SK-N-SH treated with all-trans-retinoic acid at 6 μM for 48 hours (cell line): ENCODE measurements at regions not wholly inside any gene's neighbourhood (a gene's known extent, or its start where the extent isn't known, plus 50 kb on each side); places are given as distances from the start of the nearest gene placed in this dataset.

Experiments
- ATAC-seq: fragments of 200-7000 bp; cut with Tn5 transposase; 3 replicates; pipeline ENCODE4 v1.9.1; 2020; ENCODE audit warnings: mild to moderate bottlenecking, moderate library complexity
- ARNTL ChIP-seq: fragments of 450-650 bp; formaldehyde crosslinking; IDR thresholded peaks from 2 replicates; pipeline ENCODE4 v1.5.0; 2020; ENCODE audit warnings: low read depth, mild to moderate bottlenecking, moderate library complexity, borderline replicate concordance
- BACH2 ChIP-seq: fragments of 250-450 bp; sonication (Bioruptor Pico); IDR thresholded peaks from 2 replicates; pipeline ENCODE4 v1.9.0; 2021; ENCODE audit warnings: mild to moderate bottlenecking, borderline replicate concordance
- CREB5 ChIP-seq: fragments of 250-450 bp; sonication (Bioruptor Pico); IDR thresholded peaks from 2 replicates; pipeline ENCODE4 v1.5.1; 2020; ENCODE audit warnings: low read depth, mild to moderate bottlenecking, moderate library complexity
- CSDC2 ChIP-seq: fragments of 250-450 bp; sonication (Bioruptor Pico); IDR thresholded peaks from 2 replicates; pipeline ENCODE4 v1.5.0; 2020; ENCODE audit warnings: mild to moderate bottlenecking, moderate library complexity
- ESRRG ChIP-seq: fragments of 250-450 bp; sonication (Bioruptor Pico); IDR thresholded peaks from 2 replicates; pipeline ENCODE4 v1.6.1; 2021; ENCODE audit warnings: mild to moderate bottlenecking
- GLIS3 ChIP-seq: fragments of 250-450 bp; sonication (Bioruptor Pico); IDR thresholded peaks from 2 replicates; pipeline ENCODE4 v1.5.0; 2020; ENCODE audit warnings: mild to moderate bottlenecking, moderate library complexity
- ISL1 ChIP-seq: fragments of 250-450 bp; sonication (Bioruptor Pico); IDR thresholded peaks from 2 replicates; pipeline ENCODE4 v2.1.2; 2022; ENCODE audit warnings: mild to moderate bottlenecking, moderate library complexity
- OSR1 ChIP-seq: fragments of 250-450 bp; sonication (Bioruptor Pico); IDR thresholded peaks from 2 replicates; pipeline ENCODE4 v1.8.0; 2022; ENCODE audit warnings: moderate library complexity, mild to moderate bottlenecking, inconsistent platforms
- POU6F1 ChIP-seq: fragments of 250-450 bp; sonication (Bioruptor Pico); IDR thresholded peaks from 2 replicates; pipeline ENCODE4 v1.8.0; 2021; ENCODE audit warnings: low read depth, mild to moderate bottlenecking, moderate library complexity, borderline replicate concordance
- RARB ChIP-seq: fragments of 250-450 bp; sonication (Bioruptor Pico); IDR thresholded peaks from 2 replicates; pipeline ENCODE4 v1.8.0; 2021; ENCODE audit warnings: mild to moderate bottlenecking, moderate library complexity
- SNAI2 ChIP-seq: fragments of 250-450 bp; sonication (Bioruptor Pico); IDR thresholded peaks from 2 replicates; pipeline ENCODE4 v1.5.0; 2020; ENCODE audit warnings: mild to moderate bottlenecking, moderate library complexity
- TCF4 ChIP-seq: fragments of 250-450 bp; sonication (Bioruptor Pico); IDR thresholded peaks from 2 replicates; pipeline ENCODE4 v1.8.0; 2021; ENCODE audit warnings: mild to moderate bottlenecking, moderate library complexity, borderline replicate concordance
- TOX ChIP-seq: fragments of 250-450 bp; sonication (Bioruptor Pico); IDR thresholded peaks from 2 replicates; pipeline ENCODE4 v1.8.0; 2021; ENCODE audit warnings: mild to moderate bottlenecking, moderate library complexity, borderline replicate concordance
- ZC3H10 ChIP-seq: fragments of 250-450 bp; sonication (Bioruptor Pico); IDR thresholded peaks from 2 replicates; pipeline ENCODE4 v1.5.1; 2021; ENCODE audit warnings: mild to moderate bottlenecking, moderate library complexity
- ZFP3 ChIP-seq: fragments of 250-450 bp; sonication (Bioruptor Pico); IDR thresholded peaks from 2 replicates; pipeline ENCODE4 v1.5.0; 2020; ENCODE audit warnings: mild to moderate bottlenecking, moderate library complexity
- ZFP30 ChIP-seq: fragments of 450-650 bp; formaldehyde crosslinking; IDR thresholded peaks from 2 replicates; pipeline ENCODE4 v1.5.0; 2022; ENCODE audit warnings: mild to moderate bottlenecking, moderate library complexity
- ZNF565 ChIP-seq: fragments of 450-650 bp; formaldehyde crosslinking; conservative IDR thresholded peaks from 2 replicates; pipeline ENCODE4 v1.5.0; 2020; ENCODE audit warnings: low read depth, mild to moderate bottlenecking, moderate library complexity
- ZNF70 ChIP-seq: fragments of 450-650 bp; formaldehyde crosslinking; IDR thresholded peaks from 2 replicates; pipeline ENCODE4 v1.5.0; 2020; ENCODE audit warnings: mild to moderate bottlenecking, moderate library complexity
- ZNF8 ChIP-seq: fragments of 450-650 bp; formaldehyde crosslinking; IDR thresholded peaks from 2 replicates; pipeline ENCODE4 v1.5.0; 2020; ENCODE audit warnings: mild to moderate bottlenecking, moderate library complexity
- TF ChIP-seq, protein P1 (sequence below): fragments of 250-450 bp; sonication (Bioruptor Pico); IDR thresholded peaks from 2 replicates; pipeline ENCODE4 v1.5.0; 2020; ENCODE audit warnings: mild to moderate bottlenecking, moderate library complexity
- TF ChIP-seq, protein P2 (sequence below): fragments of 250-450 bp; sonication (Bioruptor Pico); IDR thresholded peaks from 2 replicates; pipeline ENCODE4 v1.5.1; 2021; ENCODE audit warnings: mild to moderate bottlenecking, moderate library complexity
- TF ChIP-seq, protein P3 (sequence below): fragments of 250-450 bp; sonication (Bioruptor Pico); IDR thresholded peaks from 2 replicates; pipeline ENCODE4 v1.8.0; 2020; ENCODE audit warnings: mild to moderate bottlenecking, moderate library complexity, borderline replicate concordance

DNA sequence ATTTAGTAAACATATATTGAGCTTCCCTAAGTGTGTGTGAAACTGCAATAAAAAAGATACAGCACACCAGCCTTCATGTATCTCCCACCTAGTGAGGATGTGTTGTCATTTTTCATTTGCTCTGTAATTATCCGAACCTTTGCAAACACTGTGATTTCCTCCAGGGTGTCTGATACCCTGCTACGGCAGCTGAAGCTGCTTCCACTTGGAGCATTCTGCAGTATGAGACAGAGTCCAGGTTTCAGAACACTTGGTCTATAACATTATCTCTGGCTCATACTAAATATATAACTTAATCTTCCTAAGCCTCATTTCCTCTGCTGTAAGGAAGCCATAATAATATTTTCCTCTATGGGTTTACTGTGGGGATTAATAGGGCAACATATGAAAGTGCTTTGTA lies 1338.1 kb upstream of the SLC10A2 start:
- no peak for ATAC-seq
- TF ChIP-seq ARNTL (no peak), ZNF70 (no peak), ZC3H10 (CRISPR knock-in tag) (no peak), ZNF565 (CRISPR knock-in tag) (no peak), GLIS3 (no peak), BACH2 (CRISPR knock-in tag) (no peak), TOX (CRISPR knock-in tag) (no peak), ZFP3 (CRISPR knock-in tag) (no peak), RARB (CRISPR knock-in tag) (no peak), OSR1 (CRISPR knock-in tag) (no peak), CSDC2 (CRISPR knock-in tag) (no peak), ISL1 (CRISPR knock-in tag) (no peak)
- TF ChIP-seq, protein P1, sequence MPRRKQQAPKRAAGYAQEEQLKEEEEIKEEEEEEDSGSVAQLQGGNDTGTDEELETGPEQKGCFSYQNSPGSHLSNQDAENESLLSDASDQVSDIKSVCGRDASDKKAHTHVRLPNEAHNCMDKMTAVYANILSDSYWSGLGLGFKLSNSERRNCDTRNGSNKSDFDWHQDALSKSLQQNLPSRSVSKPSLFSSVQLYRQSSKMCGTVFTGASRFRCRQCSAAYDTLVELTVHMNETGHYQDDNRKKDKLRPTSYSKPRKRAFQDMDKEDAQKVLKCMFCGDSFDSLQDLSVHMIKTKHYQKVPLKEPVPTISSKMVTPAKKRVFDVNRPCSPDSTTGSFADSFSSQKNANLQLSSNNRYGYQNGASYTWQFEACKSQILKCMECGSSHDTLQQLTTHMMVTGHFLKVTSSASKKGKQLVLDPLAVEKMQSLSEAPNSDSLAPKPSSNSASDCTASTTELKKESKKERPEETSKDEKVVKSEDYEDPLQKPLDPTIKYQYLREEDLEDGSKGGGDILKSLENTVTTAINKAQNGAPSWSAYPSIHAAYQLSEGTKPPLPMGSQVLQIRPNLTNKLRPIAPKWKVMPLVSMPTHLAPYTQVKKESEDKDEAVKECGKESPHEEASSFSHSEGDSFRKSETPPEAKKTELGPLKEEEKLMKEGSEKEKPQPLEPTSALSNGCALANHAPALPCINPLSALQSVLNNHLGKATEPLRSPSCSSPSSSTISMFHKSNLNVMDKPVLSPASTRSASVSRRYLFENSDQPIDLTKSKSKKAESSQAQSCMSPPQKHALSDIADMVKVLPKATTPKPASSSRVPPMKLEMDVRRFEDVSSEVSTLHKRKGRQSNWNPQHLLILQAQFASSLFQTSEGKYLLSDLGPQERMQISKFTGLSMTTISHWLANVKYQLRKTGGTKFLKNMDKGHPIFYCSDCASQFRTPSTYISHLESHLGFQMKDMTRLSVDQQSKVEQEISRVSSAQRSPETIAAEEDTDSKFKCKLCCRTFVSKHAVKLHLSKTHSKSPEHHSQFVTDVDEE (CRISPR knock-in tag) = no peak
- TF ChIP-seq, protein P2, sequence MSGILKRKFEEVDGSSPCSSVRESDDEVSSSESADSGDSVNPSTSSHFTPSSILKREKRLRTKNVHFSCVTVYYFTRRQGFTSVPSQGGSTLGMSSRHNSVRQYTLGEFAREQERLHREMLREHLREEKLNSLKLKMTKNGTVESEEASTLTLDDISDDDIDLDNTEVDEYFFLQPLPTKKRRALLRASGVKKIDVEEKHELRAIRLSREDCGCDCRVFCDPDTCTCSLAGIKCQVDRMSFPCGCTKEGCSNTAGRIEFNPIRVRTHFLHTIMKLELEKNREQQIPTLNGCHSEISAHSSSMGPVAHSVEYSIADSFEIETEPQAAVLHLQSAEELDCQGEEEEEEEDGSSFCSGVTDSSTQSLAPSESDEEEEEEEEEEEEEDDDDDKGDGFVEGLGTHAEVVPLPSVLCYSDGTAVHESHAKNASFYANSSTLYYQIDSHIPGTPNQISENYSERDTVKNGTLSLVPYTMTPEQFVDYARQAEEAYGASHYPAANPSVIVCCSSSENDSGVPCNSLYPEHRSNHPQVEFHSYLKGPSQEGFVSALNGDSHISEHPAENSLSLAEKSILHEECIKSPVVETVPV (CRISPR knock-in tag) = no peak
- TF ChIP-seq, all 23 proteins: peak for 0

DNA sequence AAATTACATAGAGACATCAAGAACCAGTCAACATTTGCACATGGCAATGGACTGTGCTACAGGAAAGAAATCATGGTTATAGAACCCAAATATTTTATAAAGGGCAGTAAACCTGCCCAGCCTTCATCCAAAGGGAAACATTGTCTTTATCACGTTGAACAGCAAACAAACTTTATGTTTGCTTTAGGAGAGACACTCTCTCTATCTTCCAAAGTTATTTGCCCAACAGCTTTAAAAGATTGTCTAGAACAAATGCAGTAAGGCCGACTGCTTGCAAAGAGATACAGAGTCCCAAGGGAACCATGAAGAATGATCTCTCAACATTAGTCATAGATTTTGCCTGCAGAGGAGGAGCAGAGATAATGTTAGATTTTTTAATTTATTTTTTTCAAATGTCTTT lies 1323.5 kb upstream of the SLC10A2 start:
- TF ChIP-seq, protein P3, sequence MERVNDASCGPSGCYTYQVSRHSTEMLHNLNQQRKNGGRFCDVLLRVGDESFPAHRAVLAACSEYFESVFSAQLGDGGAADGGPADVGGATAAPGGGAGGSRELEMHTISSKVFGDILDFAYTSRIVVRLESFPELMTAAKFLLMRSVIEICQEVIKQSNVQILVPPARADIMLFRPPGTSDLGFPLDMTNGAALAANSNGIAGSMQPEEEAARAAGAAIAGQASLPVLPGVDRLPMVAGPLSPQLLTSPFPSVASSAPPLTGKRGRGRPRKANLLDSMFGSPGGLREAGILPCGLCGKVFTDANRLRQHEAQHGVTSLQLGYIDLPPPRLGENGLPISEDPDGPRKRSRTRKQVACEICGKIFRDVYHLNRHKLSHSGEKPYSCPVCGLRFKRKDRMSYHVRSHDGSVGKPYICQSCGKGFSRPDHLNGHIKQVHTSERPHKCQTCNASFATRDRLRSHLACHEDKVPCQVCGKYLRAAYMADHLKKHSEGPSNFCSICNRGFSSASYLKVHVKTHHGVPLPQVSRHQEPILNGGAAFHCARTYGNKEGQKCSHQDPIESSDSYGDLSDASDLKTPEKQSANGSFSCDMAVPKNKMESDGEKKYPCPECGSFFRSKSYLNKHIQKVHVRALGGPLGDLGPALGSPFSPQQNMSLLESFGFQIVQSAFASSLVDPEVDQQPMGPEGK (CRISPR knock-in tag) = no peak
- TF ChIP-seq ARNTL = no peak
- TF ChIP-seq ZNF8 (CRISPR knock-in tag) = no peak
- TF ChIP-seq, protein P1 (CRISPR knock-in tag) = no peak
- no peak for TF ChIP-seq ZFP3 (CRISPR knock-in tag)
- no peak for TF ChIP-seq TOX (CRISPR knock-in tag)
- TF ChIP-seq ZNF70 = no peak
- no peak for TF ChIP-seq ZC3H10 (CRISPR knock-in tag)
- no peak for TF ChIP-seq CREB5
- TF ChIP-seq ISL1 (CRISPR knock-in tag) = no peak
- TF ChIP-seq TCF4 (CRISPR knock-in tag) = no peak
- no peak for TF ChIP-seq CSDC2 (CRISPR knock-in tag)
- TF ChIP-seq POU6F1 (CRISPR knock-in tag) = no peak
- TF ChIP-seq ZFP30 (CRISPR knock-in tag) = no peak
- TF ChIP-seq, protein P2 (CRISPR knock-in tag) = no peak
- no peak for TF ChIP-seq ESRRG
- no peak for TF ChIP-seq GLIS3
- no peak for TF ChIP-seq SNAI2 (CRISPR knock-in tag)
- no peak for ATAC-seq
